Keratinocyte (primary cell): ENCODE measurements at regions not wholly inside any gene's neighbourhood (a gene's known extent, or its start where the extent isn't known, plus 50 kb on each side); places are given as distances from the start of the nearest gene placed in this dataset.

Experiments used
- EZH2 ChIP-seq: IDR thresholded peaks from one replicate; pipeline ENCODE4 v1.6.1; 2012; ENCODE audit warnings: inconsistent platforms, mild to moderate bottlenecking, low read length, moderate library complexity
- TF ChIP-seq, protein P1 (sequence below), 3 experiments: IDR thresholded peaks in 1 of 3; conservative IDR thresholded peaks in 1 of 3; optimal IDR thresholded peaks in 1 of 3; 2 replicates in 2 of 3; 3 replicates in 1 of 3; pipeline versions ENCODE3 to v1.5.1; 2011; ENCODE audit warnings: low read length in 3 of 3, mild to moderate bottlenecking in 3 of 3, moderate library complexity in 2 of 3, control low read depth in 1 of 3, inconsistent platforms in 1 of 3; ENCODE audit not compliant: insufficient read depth in 2 of 3; ENCODE audit errors: extremely low read depth in 1 of 3

DNA sequence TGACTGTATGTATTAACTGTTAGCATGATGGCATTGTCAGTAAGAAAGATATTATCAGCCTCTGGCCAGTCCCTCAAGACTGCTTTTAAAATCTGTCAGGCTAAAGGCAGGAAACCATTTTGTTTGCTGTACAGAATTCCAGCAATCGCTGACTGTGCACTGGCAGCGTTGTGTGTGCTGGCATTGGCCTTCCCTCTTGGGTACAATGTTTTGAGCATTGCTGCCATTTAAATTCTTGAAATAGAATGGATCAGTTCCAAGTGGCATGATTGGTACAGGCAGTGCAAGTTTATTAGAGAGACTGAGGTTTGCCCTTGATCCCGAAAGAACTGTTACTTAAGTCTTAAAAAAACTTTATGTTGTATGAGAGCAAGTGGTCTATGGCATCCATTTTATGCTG is 788.7 kb downstream of the OTOL1 start:
- TF ChIP-seq, protein P1, sequence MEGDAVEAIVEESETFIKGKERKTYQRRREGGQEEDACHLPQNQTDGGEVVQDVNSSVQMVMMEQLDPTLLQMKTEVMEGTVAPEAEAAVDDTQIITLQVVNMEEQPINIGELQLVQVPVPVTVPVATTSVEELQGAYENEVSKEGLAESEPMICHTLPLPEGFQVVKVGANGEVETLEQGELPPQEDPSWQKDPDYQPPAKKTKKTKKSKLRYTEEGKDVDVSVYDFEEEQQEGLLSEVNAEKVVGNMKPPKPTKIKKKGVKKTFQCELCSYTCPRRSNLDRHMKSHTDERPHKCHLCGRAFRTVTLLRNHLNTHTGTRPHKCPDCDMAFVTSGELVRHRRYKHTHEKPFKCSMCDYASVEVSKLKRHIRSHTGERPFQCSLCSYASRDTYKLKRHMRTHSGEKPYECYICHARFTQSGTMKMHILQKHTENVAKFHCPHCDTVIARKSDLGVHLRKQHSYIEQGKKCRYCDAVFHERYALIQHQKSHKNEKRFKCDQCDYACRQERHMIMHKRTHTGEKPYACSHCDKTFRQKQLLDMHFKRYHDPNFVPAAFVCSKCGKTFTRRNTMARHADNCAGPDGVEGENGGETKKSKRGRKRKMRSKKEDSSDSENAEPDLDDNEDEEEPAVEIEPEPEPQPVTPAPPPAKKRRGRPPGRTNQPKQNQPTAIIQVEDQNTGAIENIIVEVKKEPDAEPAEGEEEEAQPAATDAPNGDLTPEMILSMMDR (optimal IDR thresholded peaks at IDR 0.05 in 1 of 3, IDR thresholded peaks at IDR 0.05 in 1 of 3, conservative IDR thresholded peaks at IDR 0.05 in 1 of 3; ENCODE audit: extremely low read depth in 1 of 3, insufficient read depth in 2 of 3, low read length in 3 of 3): no peak
- TF ChIP-seq EZH2: no peak
